ENCODE measurements at regions not wholly inside any gene's neighbourhood (a gene's known extent, or its start where the extent isn't known, plus 50 kb on each side); places are given as distances from the start of the nearest gene placed in this dataset.

- CTCF ChIA-PET = no interaction called here
- Mint-ChIP-seq H3K27ac (no peak overlapping the region), H3K9me3 (peaks cover 4% of the 10 kb centered on the region; the same call in 1 of the 2 replicates), H3K4me1 (no peaks in the 10 kb centered on the region), H3K27me3 (ENCODE audit: low read depth) (no peaks in the 10 kb centered on the region), H3K36me3 (no peaks in the 10 kb centered on the region), H3K4me3 (no peak overlapping the region)
- DNase-seq (ENCODE audit: low spot score) = no peak
- TF ChIP-seq SP1 (CRISPR knock-in tag; conservative IDR thresholded peaks at IDR 0.05) = no peak
- TF ChIP-seq CBFB (CRISPR knock-in tag; IDR thresholded peaks at IDR 0.05; ENCODE audit: low read depth) = no peak
- no peak for TF ChIP-seq NFE2L1 (CRISPR knock-in tag; IDR thresholded peaks at IDR 0.05)
- TF ChIP-seq, protein P1, sequence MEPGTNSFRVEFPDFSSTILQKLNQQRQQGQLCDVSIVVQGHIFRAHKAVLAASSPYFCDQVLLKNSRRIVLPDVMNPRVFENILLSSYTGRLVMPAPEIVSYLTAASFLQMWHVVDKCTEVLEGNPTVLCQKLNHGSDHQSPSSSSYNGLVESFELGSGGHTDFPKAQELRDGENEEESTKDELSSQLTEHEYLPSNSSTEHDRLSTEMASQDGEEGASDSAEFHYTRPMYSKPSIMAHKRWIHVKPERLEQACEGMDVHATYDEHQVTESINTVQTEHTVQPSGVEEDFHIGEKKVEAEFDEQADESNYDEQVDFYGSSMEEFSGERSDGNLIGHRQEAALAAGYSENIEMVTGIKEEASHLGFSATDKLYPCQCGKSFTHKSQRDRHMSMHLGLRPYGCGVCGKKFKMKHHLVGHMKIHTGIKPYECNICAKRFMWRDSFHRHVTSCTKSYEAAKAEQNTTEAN (CRISPR knock-in tag; IDR thresholded peaks at IDR 0.05) = no peak
- no peak for TF ChIP-seq NR2C2 (CRISPR knock-in tag; IDR thresholded peaks at IDR 0.05)
- no peak for TF ChIP-seq ZNF138 (CRISPR knock-in tag; conservative IDR thresholded peaks at IDR 0.05)
- TF ChIP-seq TP53 (CRISPR knock-in tag; IDR thresholded peaks at IDR 0.05) = no peak
- TF ChIP-seq GABPB1 (CRISPR knock-in tag; IDR thresholded peaks at IDR 0.05) = no peak
- no peak for TF ChIP-seq ATF1 (CRISPR knock-in tag; IDR thresholded peaks at IDR 0.05)
- TF ChIP-seq, protein P2, sequence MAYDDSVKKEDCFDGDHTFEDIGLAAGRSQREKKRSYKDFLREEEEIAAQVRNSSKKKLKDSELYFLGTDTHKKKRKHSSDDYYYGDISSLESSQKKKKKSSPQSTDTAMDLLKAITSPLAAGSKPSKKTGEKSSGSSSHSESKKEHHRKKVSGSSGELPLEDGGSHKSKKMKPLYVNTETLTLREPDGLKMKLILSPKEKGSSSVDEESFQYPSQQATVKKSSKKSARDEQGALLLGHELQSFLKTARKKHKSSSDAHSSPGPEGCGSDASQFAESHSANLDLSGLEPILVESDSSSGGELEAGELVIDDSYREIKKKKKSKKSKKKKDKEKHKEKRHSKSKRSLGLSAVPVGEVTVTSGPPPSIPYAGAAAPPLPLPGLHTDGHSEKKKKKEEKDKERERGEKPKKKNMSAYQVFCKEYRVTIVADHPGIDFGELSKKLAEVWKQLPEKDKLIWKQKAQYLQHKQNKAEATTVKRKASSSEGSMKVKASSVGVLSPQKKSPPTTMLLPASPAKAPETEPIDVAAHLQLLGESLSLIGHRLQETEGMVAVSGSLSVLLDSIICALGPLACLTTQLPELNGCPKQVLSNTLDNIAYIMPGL (CRISPR knock-in tag; IDR thresholded peaks at IDR 0.05) = no peak
- no peak for TF ChIP-seq ZNF423 (CRISPR knock-in tag; IDR thresholded peaks at IDR 0.05)
- ATAC-seq = no peak
- POLR2A ChIA-PET = no interaction called here
These were observed 221.1 kb downstream of the LMO4 start for GRCh38 chr1:87549738-87550137.

- TF ChIP-seq MXD4 (CRISPR knock-in tag; IDR thresholded peaks at IDR 0.05; ENCODE audit: borderline replicate concordance) (no peak), ZNF232 (CRISPR knock-in tag; IDR thresholded peaks at IDR 0.05) (no peak), CREM (CRISPR knock-in tag; IDR thresholded peaks at IDR 0.05) (no peak), ZNF138 (CRISPR knock-in tag; conservative IDR thresholded peaks at IDR 0.05) (no peak), FOXJ3 (CRISPR knock-in tag; IDR thresholded peaks at IDR 0.05; ENCODE audit: borderline replicate concordance) (no peak), PRRX2 (CRISPR knock-in tag; IDR thresholded peaks at IDR 0.05) (no peak), GRHL2 (CRISPR knock-in tag; IDR thresholded peaks at IDR 0.05; ENCODE audit: insufficient replicate concordance, severe bottlenecking) (no peak)
- TF ChIP-seq, protein P3, sequence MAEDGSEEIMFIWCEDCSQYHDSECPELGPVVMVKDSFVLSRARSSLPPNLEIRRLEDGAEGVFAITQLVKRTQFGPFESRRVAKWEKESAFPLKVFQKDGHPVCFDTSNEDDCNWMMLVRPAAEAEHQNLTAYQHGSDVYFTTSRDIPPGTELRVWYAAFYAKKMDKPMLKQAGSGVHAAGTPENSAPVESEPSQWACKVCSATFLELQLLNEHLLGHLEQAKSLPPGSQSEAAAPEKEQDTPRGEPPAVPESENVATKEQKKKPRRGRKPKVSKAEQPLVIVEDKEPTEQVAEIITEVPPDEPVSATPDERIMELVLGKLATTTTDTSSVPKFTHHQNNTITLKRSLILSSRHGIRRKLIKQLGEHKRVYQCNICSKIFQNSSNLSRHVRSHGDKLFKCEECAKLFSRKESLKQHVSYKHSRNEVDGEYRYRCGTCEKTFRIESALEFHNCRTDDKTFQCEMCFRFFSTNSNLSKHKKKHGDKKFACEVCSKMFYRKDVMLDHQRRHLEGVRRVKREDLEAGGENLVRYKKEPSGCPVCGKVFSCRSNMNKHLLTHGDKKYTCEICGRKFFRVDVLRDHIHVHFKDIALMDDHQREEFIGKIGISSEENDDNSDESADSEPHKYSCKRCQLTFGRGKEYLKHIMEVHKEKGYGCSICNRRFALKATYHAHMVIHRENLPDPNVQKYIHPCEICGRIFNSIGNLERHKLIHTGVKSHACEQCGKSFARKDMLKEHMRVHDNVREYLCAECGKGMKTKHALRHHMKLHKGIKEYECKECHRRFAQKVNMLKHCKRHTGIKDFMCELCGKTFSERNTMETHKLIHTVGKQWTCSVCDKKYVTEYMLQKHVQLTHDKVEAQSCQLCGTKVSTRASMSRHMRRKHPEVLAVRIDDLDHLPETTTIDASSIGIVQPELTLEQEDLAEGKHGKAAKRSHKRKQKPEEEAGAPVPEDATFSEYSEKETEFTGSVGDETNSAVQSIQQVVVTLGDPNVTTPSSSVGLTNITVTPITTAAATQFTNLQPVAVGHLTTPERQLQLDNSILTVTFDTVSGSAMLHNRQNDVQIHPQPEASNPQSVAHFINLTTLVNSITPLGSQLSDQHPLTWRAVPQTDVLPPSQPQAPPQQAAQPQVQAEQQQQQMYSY (CRISPR knock-in tag; IDR thresholded peaks at IDR 0.05) = no peak
- TF ChIP-seq, protein P4, sequence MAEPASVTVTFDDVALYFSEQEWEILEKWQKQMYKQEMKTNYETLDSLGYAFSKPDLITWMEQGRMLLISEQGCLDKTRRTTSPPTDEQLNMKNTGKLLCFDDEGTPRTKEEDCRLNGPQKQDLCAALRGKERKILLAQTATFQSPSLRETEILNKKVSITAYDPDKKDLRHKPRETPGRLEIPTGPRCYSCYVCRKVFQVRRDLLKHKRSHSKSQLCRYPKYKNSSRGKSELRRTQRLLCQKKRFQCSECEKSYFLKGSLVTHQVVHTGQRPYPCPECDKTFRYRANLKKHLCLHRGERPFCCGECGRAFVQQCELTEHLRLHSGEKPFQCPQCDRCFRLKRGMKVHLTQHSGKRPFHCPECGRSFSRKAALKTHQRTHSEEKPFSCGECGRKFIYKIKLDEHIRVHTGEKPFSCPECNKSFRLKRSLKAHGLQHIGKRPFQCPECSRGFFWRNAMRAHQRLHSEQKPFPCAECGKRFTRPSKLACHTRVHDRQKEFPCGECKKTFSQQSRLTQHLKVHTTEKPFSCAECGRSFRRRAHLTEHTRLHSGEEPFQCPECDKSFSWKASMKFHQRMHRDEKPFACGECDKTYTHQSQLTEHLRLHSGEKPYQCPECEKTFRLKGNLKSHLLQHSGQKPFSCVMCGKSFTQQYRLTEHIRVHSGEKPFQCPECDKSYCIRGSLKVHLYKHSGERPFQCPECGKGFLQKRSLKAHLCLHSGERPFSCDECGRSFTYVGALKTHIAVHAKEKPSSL (CRISPR knock-in tag; conservative IDR thresholded peaks at IDR 0.05) = no peak
- TF ChIP-seq, protein P2 (CRISPR knock-in tag; IDR thresholded peaks at IDR 0.05) = no peak
- TF ChIP-seq, protein P1 (CRISPR knock-in tag; IDR thresholded peaks at IDR 0.05) = no peak
These were observed 224.8 kb downstream of the LMO4 start for GRCh38 chr1:87553511-87553910.

More at GRCh38 chr1:87553511-87553910, 224.8 kb downstream of the LMO4 start:
- no peaks in the 10 kb centered on the region for H3K36me3 Mint-ChIP-seq
- ChIA-PET CTCF (no interaction called here), POLR2A (no interaction called here)
- DNase-seq (ENCODE audit: low spot score) (no peak), ATAC-seq (no peak)
- H3K4me1 Mint-ChIP-seq = no peaks in the 10 kb centered on the region
- H3K27ac Mint-ChIP-seq = no peak overlapping the region
- no peak overlapping the region for H3K4me3 Mint-ChIP-seq
- no peaks in the 10 kb centered on the region for H3K27me3 Mint-ChIP-seq (ENCODE audit: low read depth)
- H3K9me3 Mint-ChIP-seq = no peaks in the 10 kb centered on the region
